Upper lobe of left lung (tissue), 4 donors: ENCODE measurements at regions not wholly inside any gene's neighbourhood (a gene's known extent, or its start where the extent isn't known, plus 50 kb on each side); places are given as distances from the start of the nearest gene placed in this dataset.

Experiments
- POLR2A ChIP-seq, 4 donors: fragments of 450-650 bp; IDR thresholded peaks; one replicate each; pipeline ENCODE4 v1.5.1; 2016 to 2017; ENCODE audit warnings: antibody characterized with exemption in 4 of 4, mild to moderate bottlenecking in 2 of 4
- POLR2AphosphoS5 ChIP-seq, 2 donors: sonication (generic); formaldehyde crosslinking; IDR thresholded peaks; one replicate each; pipeline ENCODE4 v1.5.1; 2017; ENCODE audit warnings: antibody characterized with exemption in 2 of 2
- TF ChIP-seq, protein P1 (sequence below), 6 experiments: fragments of 450-650 bp in 4 of 6; fragments of 200-600 bp in 2 of 6; sonication (generic) in 2 of 6; IDR thresholded peaks; one replicate each; pipeline ENCODE4 v1.5.1; 2016 to 2019; ENCODE audit warnings: antibody characterized with exemption in 6 of 6

DNA sequence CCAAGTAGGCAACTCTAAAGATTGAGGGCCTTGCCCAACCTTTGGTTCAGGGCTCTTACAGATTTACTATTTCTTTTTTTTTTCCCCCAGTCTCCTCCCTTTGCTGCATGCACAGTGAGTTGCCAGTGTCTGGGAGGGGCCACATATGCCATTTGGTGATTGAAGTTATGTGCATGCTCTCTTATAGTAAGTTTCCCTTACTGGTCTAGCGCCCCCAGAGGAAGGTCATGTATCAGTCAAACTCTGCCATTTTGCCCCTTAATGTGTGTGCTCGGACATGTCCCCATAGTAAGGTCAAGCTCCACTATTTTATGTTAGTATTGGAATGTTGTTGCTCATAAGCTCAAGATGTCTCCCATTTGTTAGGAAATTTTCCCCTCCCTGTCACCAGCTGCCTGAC, 1138.0 kb upstream of the SLC10A2 start:
- TF ChIP-seq, protein P1, sequence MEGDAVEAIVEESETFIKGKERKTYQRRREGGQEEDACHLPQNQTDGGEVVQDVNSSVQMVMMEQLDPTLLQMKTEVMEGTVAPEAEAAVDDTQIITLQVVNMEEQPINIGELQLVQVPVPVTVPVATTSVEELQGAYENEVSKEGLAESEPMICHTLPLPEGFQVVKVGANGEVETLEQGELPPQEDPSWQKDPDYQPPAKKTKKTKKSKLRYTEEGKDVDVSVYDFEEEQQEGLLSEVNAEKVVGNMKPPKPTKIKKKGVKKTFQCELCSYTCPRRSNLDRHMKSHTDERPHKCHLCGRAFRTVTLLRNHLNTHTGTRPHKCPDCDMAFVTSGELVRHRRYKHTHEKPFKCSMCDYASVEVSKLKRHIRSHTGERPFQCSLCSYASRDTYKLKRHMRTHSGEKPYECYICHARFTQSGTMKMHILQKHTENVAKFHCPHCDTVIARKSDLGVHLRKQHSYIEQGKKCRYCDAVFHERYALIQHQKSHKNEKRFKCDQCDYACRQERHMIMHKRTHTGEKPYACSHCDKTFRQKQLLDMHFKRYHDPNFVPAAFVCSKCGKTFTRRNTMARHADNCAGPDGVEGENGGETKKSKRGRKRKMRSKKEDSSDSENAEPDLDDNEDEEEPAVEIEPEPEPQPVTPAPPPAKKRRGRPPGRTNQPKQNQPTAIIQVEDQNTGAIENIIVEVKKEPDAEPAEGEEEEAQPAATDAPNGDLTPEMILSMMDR (IDR thresholded peaks at IDR 0.05): no peak
- no peak for TF ChIP-seq POLR2AphosphoS5 (IDR thresholded peaks at IDR 0.05)
- no peak for TF ChIP-seq POLR2A (IDR thresholded peaks at IDR 0.05)
